ENCODE measurements at regions not wholly inside any gene's neighbourhood (a gene's known extent, or its start where the extent isn't known, plus 50 kb on each side); places are given as distances from the start of the nearest gene placed in this dataset.

- no peaks in the 10 kb centered on the region for H3K9me3 ChIP-seq
- intact Hi-C loops (cut with DNase I, micrococcal nuclease): no loop called here
- DNase-seq (no peak), ATAC-seq (no peak)
- no peak for TF ChIP-seq CTCF (IDR thresholded peaks at IDR 0.05)
- no peaks in the 10 kb centered on the region for H3K36me3 ChIP-seq (ENCODE audit: low read depth)
- H3K4me1 ChIP-seq (ENCODE audit: low read depth): no peaks in the 10 kb centered on the region
- no peak overlapping the region for H3K4me3 ChIP-seq
These were observed 98.1 kb upstream of the DOCK1 start for GRCh38 chr10:126806991-126807702.

GRCh38 chr10:126808103-126808502 is 97.1 kb upstream of the DOCK1 start:
- DNase-seq (no peak), ATAC-seq (no peak)
- TF ChIP-seq CTCF (IDR thresholded peaks at IDR 0.05): no peak
- intact Hi-C loops (cut with DNase I, micrococcal nuclease): no loop called here
- Histone ChIP-seq H3K9me3 (no peaks in the 10 kb centered on the region), H3K36me3 (ENCODE audit: low read depth) (no peaks in the 10 kb centered on the region), H3K4me3 (no peak overlapping the region), H3K4me1 (ENCODE audit: low read depth) (no peaks in the 10 kb centered on the region)

GRCh38 chr10:126813432-126813831 is 91.8 kb upstream of the DOCK1 start:
- intact Hi-C loops (cut with DNase I, micrococcal nuclease): no loop called here

GRCh38 chr10:126833542-126833941 is 71.7 kb upstream of the DOCK1 start:
- intact Hi-C loops (cut with DNase I, micrococcal nuclease): no loop called here
- peaks cover 4% of the 10 kb centered on the region for H3K4me1 ChIP-seq (ENCODE audit: low read depth)
- ATAC-seq (no peak), DNase-seq (no peak)
- no peak overlapping the region for H3K4me3 ChIP-seq
- H3K9me3 ChIP-seq: no peaks in the 10 kb centered on the region
- H3K36me3 ChIP-seq (ENCODE audit: low read depth): no peaks in the 10 kb centered on the region
- TF ChIP-seq CTCF (IDR thresholded peaks at IDR 0.05): no peak

More at GRCh38 chr10:126813432-126813831, 91.8 kb upstream of the DOCK1 start:
- no peaks in the 10 kb centered on the region for H3K36me3 ChIP-seq (ENCODE audit: low read depth)
- no peak overlapping the region for H3K4me3 ChIP-seq
- no peak for TF ChIP-seq CTCF (IDR thresholded peaks at IDR 0.05)
- DNase-seq (no peak), ATAC-seq (no peak)
- H3K4me1 ChIP-seq (ENCODE audit: low read depth): no peaks in the 10 kb centered on the region
- H3K9me3 ChIP-seq: no peaks in the 10 kb centered on the region

GRCh38 chr10:126836009-126836408 is 69.2 kb upstream of the DOCK1 start:
- intact Hi-C loops (cut with DNase I, micrococcal nuclease): no loop called here
- Histone ChIP-seq H3K9me3 (no peaks in the 10 kb centered on the region), H3K4me1 (ENCODE audit: low read depth) (peaks cover 14% of the 10 kb centered on the region), H3K36me3 (ENCODE audit: low read depth) (no peaks in the 10 kb centered on the region), H3K4me3 (no peak overlapping the region)
- ATAC-seq: no peak
- no peak for DNase-seq
- no peak for TF ChIP-seq CTCF (IDR thresholded peaks at IDR 0.05)

GRCh38 chr10:126838316-126838715 is 66.9 kb upstream of the DOCK1 start:
- intact Hi-C loops (cut with DNase I, micrococcal nuclease): no loop called here
- Histone ChIP-seq H3K36me3 (ENCODE audit: low read depth) (no peaks in the 10 kb centered on the region), H3K4me1 (ENCODE audit: low read depth) (peaks cover 32% of the 10 kb centered on the region), H3K9me3 (no peaks in the 10 kb centered on the region), H3K4me3 (no peak overlapping the region)
- ATAC-seq (no peak), DNase-seq (no peak)
- no peak for TF ChIP-seq CTCF (IDR thresholded peaks at IDR 0.05)

Data from mucosa of descending colon (tissue), 3 donors.